HepG2 (cell line): ENCODE measurements at regions not wholly inside any gene's neighbourhood (a gene's known extent, or its start where the extent isn't known, plus 50 kb on each side); places are given as distances from the start of the nearest gene placed in this dataset.

Experiments
- ATAC-seq: fragments of 200-7000 bp; cut with Tn5 transposase; 3 replicates; pipeline ENCODE4 v1.9.1; 2020; ENCODE audit warnings: mild to moderate bottlenecking, moderate library complexity
- BruUV-seq: library from RNA; stranded (reverse); fragments of 400-500 nt; replicated peaks from 2 replicates; lab custom pipeline; 2021; lab: Mats Ljungman, UMichigan
- CTCF ChIA-PET: fragments of 300-600 bp; formaldehyde crosslinking; extraction: SDS; loops from one replicate; lab custom pipeline; 2021; ENCODE audit warnings: low total read pairs, inconsistent platforms, low intra/inter-chr PET ratio; lab: Yijun Ruan, JAX
- POLR2A ChIA-PET: fragments of 350-600 bp; sonication (Branson Sonifier 250); formaldehyde crosslinking; loops from one replicate; lab custom pipeline; 2020; ENCODE audit warnings: antibody characterized with exemption, inconsistent platforms; lab: Yijun Ruan, JAX
- DNase-seq: peaks from one replicate; pipeline ENCODE4 v3.0.0-alpha.2; 2015; ENCODE audit warnings: low spot score
- FAIRE-seq: peaks from 3 replicates; lab custom pipeline; 2011; peaks lifted over from hg19 to GRCh38; lab: Jason Lieb, UNC
- H2AFZ ChIP-seq: one replicate; pipeline ENCODE4 v1.6.1; 2011; ENCODE audit warnings: low read length, inconsistent platforms
- H3K27ac ChIP-seq: fragments of 300-600 bp; 3 replicates; pipeline ENCODE4 v1.8.0; 2011; ENCODE audit warnings: mixed run types, mild to moderate bottlenecking, mixed read lengths, low read length, inconsistent platforms; ENCODE audit not compliant: insufficient read depth; ENCODE audit errors: extremely low read length
- H3K27me3 ChIP-seq, 2 experiments: fragments of 200-600 bp in 1 of 2; 2 replicates in 1 of 2; 3 replicates in 1 of 2; pipeline versions ENCODE4 v1.6.0 to v1.8.0; 2011; ENCODE audit warnings: low read length in 2 of 2, mild to moderate bottlenecking in 2 of 2, moderate library complexity in 2 of 2, inconsistent platforms in 1 of 2; ENCODE audit not compliant: insufficient read depth in 2 of 2, control insufficient read depth in 1 of 2
- H3K36me3 ChIP-seq, 2 experiments: fragments of 200-600 bp in 1 of 2; replicated peaks in 1 of 2; 2 replicates in 1 of 2; 3 replicates in 1 of 2; pipeline versions ENCODE4 v1.5.1 to v1.8.0; 2011; ENCODE audit warnings: low read length in 2 of 2, inconsistent platforms in 1 of 2; ENCODE audit not compliant: insufficient read depth in 2 of 2, control insufficient read depth in 1 of 2
- H3K4me1 ChIP-seq: 2 replicates; pipeline ENCODE4 v1.5.1; 2012; ENCODE audit warnings: low read length, inconsistent platforms; ENCODE audit not compliant: insufficient read depth
- H3K4me2 ChIP-seq: 2 replicates; pipeline ENCODE4 v1.6.0; 2011; ENCODE audit warnings: low read depth, low read length, inconsistent platforms
- H3K4me3 ChIP-seq, 3 experiments: fragments of 200-600 bp in 1 of 3; sonication (generic), shearing (Covaris generic) in 1 of 3; replicated peaks in 1 of 3; 2 replicates each; pipeline ENCODE4 v1.5.1; 2011 to 2016; ENCODE audit warnings: low read length in 3 of 3, inconsistent platforms in 2 of 3, low read depth in 2 of 3, mild to moderate bottlenecking in 2 of 3, control low read depth in 1 of 3, mixed read lengths in 1 of 3; ENCODE audit not compliant: insufficient read depth in 1 of 3
- H3K79me2 ChIP-seq: one replicate; pipeline ENCODE4 v1.6.1; 2011; ENCODE audit warnings: low read length, inconsistent platforms; ENCODE audit not compliant: insufficient read depth
- H3K9ac ChIP-seq: 2 replicates; pipeline ENCODE4 v1.6.0; 2011; ENCODE audit warnings: mild to moderate bottlenecking, low read depth, low read length, inconsistent platforms; ENCODE audit not compliant: insufficient read depth
- H3K9me3 ChIP-seq: 2 replicates; pipeline ENCODE4 v1.5.1; 2012; ENCODE audit warnings: mild to moderate bottlenecking, low read length
- H4K20me1 ChIP-seq: 2 replicates; pipeline ENCODE4 v1.6.0; 2011; ENCODE audit warnings: inconsistent platforms, mild to moderate bottlenecking, low read length, moderate library complexity; ENCODE audit not compliant: insufficient read depth
- ATAD3A ChIP-seq: sonication (generic); formaldehyde crosslinking; IDR thresholded peaks from 2 replicates; pipeline ENCODE4 v1.4.0; 2020; ENCODE audit warnings: missing genetic modification reagents
- CBX1 ChIP-seq: IDR thresholded peaks from one replicate; pipeline ENCODE4 v1.6.1; 2016; ENCODE audit warnings: antibody characterized with exemption, low read depth
- E2F5 ChIP-seq: sonication (generic); formaldehyde crosslinking; conservative IDR thresholded peaks from 2 replicates; pipeline ENCODE4 v1.4.0; 2020; ENCODE audit warnings: missing genetic modification reagents
- JUNB ChIP-seq: sonication (generic); formaldehyde crosslinking; IDR thresholded peaks from 2 replicates; pipeline ENCODE4 v1.8.0; 2022; ENCODE audit warnings: missing genetic modification reagents, mild to moderate bottlenecking, borderline replicate concordance
- MATR3 ChIP-seq: sonication (generic); formaldehyde crosslinking; IDR thresholded peaks from 2 replicates; pipeline ENCODE4 v1.4.0; 2020; ENCODE audit warnings: missing genetic modification reagents
- SP140L ChIP-seq: sonication (generic); formaldehyde crosslinking; IDR thresholded peaks from 2 replicates; pipeline ENCODE4 v1.4.0; 2020; ENCODE audit warnings: missing genetic modification reagents, borderline replicate concordance
- ZBTB2 ChIP-seq: sonication (generic); formaldehyde crosslinking; IDR thresholded peaks from 2 replicates; pipeline ENCODE4 v1.8.0; 2022; ENCODE audit warnings: low read depth, missing genetic modification reagents
- ZEB1 ChIP-seq: IDR thresholded peaks from 2 replicates; pipeline ENCODE4 v1.6.1; 2012; ENCODE audit warnings: mild to moderate bottlenecking, low read depth, inconsistent platforms; ENCODE audit not compliant: insufficient replicate concordance
- ZNF251 ChIP-seq: sonication (generic); formaldehyde crosslinking; IDR thresholded peaks from 2 replicates; pipeline ENCODE4 v1.9.0; 2021; ENCODE audit warnings: mild to moderate bottlenecking, missing genetic modification reagents
- ZNF619 ChIP-seq: sonication (generic); formaldehyde crosslinking; IDR thresholded peaks from 2 replicates; pipeline ENCODE4 v1.4.0; 2020; ENCODE audit warnings: mild to moderate bottlenecking, missing genetic modification reagents
- ZNF850 ChIP-seq: sonication (generic); formaldehyde crosslinking; conservative IDR thresholded peaks from 2 replicates; pipeline ENCODE4 v1.9.0; 2021; ENCODE audit warnings: mild to moderate bottlenecking, missing genetic modification reagents
- ZSCAN5A ChIP-seq: sonication (generic); formaldehyde crosslinking; IDR thresholded peaks from 2 replicates; pipeline ENCODE4 v1.8.0; 2022; ENCODE audit warnings: mild to moderate bottlenecking, missing genetic modification reagents, borderline replicate concordance
- WGBS: methylation state at CpG from one replicate; pipeline ENCODE4 v1.1.6; 2017; ENCODE audit warnings: low lambda C conversion rate; 5-methylcytosine and 5-hydroxymethylcytosine counted together
- in situ Hi-C: cut with HindIII; loops from 2 replicates; pipeline ENCODE4 v1.10.0; 2017; ENCODE audit warnings: low pct_unique_long_range_greater_than_20kb; ENCODE audit not compliant: extremely low pct_ligation_motif_present
- intact Hi-C: fragments of 100-400 bp; cut with micrococcal nuclease; formaldehyde crosslinking; loops from one replicate; pipeline ENCODE4 v1.10.0; 2022; ENCODE audit not compliant: unreplicated experiment
- TF ChIP-seq, protein P1 (sequence below): sonication (generic); formaldehyde crosslinking; conservative IDR thresholded peaks from 2 replicates; pipeline ENCODE4 v1.8.0; 2022; ENCODE audit warnings: missing genetic modification reagents
- TF ChIP-seq, protein P2 (sequence below): sonication (generic); formaldehyde crosslinking; IDR thresholded peaks from 2 replicates; pipeline ENCODE4 v1.4.0; 2020; ENCODE audit warnings: mild to moderate bottlenecking, missing genetic modification reagents

DNA sequence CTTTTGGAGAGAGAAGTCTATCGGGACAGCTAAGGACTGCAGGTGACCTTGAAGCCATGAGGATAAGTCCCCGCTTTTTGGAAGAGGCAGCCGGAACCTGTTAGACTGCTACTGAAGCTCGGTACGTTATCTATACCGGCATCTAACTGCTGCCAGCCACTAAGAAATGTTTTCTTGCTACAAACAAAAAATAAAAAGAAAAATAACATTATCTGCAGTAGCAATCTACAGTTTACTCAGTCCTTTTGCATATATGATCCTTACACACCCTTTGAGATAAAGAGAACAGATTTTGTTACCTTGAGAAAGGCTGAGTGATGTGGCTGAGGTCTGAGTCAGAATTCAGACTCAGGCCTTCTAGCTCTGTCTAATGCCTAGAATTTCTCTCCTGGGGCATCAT, 314.6 kb downstream of the CDH26 start (continued):
- TF ChIP-seq E2F5 (no peak), JUNB (CRISPR knock-in tag) (no peak), ZNF251 (CRISPR knock-in tag) (no peak), ZBTB2 (CRISPR knock-in tag) (no peak), MATR3 (CRISPR knock-in tag) (no peak), ZNF619 (no peak), CBX1 (no peak)
- TF ChIP-seq, protein P1, sequence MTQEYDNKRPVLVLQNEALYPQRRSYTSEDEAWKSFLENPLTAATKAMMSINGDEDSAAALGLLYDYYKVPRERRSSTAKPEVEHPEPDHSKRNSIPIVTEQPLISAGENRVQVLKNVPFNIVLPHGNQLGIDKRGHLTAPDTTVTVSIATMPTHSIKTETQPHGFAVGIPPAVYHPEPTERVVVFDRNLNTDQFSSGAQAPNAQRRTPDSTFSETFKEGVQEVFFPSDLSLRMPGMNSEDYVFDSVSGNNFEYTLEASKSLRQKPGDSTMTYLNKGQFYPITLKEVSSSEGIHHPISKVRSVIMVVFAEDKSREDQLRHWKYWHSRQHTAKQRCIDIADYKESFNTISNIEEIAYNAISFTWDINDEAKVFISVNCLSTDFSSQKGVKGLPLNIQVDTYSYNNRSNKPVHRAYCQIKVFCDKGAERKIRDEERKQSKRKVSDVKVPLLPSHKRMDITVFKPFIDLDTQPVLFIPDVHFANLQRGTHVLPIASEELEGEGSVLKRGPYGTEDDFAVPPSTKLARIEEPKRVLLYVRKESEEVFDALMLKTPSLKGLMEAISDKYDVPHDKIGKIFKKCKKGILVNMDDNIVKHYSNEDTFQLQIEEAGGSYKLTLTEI (CRISPR knock-in tag): no peak

DNA sequence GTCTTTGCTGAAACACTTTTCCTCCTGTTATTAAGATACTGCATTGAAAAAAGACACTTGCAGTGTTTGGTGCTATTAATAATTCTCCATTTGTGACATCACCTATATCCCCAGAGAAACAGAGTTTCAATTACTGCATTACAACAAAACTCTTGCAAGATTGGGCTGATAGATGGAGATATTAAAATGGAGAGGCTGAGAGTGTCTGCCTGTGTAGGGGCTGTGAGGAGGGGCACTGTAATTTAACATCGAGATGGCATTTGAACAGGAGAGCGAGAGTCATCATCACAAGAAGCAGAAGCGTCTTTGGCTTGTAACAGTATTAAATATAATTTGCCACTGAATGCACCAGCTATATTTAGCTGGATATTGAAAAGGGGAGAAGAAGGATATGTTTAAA, 316.5 kb downstream of the CDH26 start:
- in situ Hi-C loops: no loop called here
- no peaks in the 10 kb centered on the region for H3K79me2 ChIP-seq
- H3K36me3 ChIP-seq: no peaks in the 10 kb centered on the region
- intact Hi-C loops: no loop called here
- no TSS peak for BruUV-seq
- no peak for TF ChIP-seq ZSCAN5A (CRISPR knock-in tag)
- TF ChIP-seq, protein P2, sequence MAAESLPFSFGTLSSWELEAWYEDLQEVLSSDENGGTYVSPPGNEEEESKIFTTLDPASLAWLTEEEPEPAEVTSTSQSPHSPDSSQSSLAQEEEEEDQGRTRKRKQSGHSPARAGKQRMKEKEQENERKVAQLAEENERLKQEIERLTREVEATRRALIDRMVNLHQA: no peak
- no peak for TF ChIP-seq ATAD3A (CRISPR knock-in tag)
- TF ChIP-seq SP140L (CRISPR knock-in tag): no peak
- TF ChIP-seq ZNF850: no peak
- no peak for TF ChIP-seq ZEB1
- DNase-seq (no peak), FAIRE-seq (no peak), ATAC-seq (no peak)
- no peaks in the 10 kb centered on the region for H3K27me3 ChIP-seq
- peaks cover 34% of the 10 kb centered on the region for H3K9me3 ChIP-seq
- H3K4me2 ChIP-seq: no peak overlapping the region
- no peak overlapping the region for H2AFZ ChIP-seq
- no peaks in the 10 kb centered on the region for H3K4me1 ChIP-seq
- H3K4me3 ChIP-seq: no peak overlapping the region
- no peak overlapping the region for H3K27ac ChIP-seq
- WGBS: 15% methylated on average over 3 of the region's 3 CpGs
- ChIA-PET POLR2A (no interaction called here), CTCF (no interaction called here)
- H4K20me1 ChIP-seq: no peaks in the 10 kb centered on the region
- no peak overlapping the region for H3K9ac ChIP-seq
